GM23338 (cell line): ENCODE measurements at regions not wholly inside any gene's neighbourhood (a gene's known extent, or its start where the extent isn't known, plus 50 kb on each side); places are given as distances from the start of the nearest gene placed in this dataset.

Experiments used
- ATAC-seq: fragments of 200-7000 bp; cut with Tn5 transposase; 3 replicates; pipeline ENCODE4 v1.9.1; 2020
- DNase-seq: peaks from one replicate; pipeline ENCODE4 v3.0.0-alpha.2; 2015; ENCODE audit warnings: low spot score
- H2AFZ ChIP-seq: fragments of 200-600 bp; sonication (generic); 2 replicates; pipeline ENCODE4 v1.8.0; 2016; ENCODE audit warnings: antibody characterized with exemption, mild to moderate bottlenecking, moderate library complexity
- H3F3A ChIP-seq: fragments of 200-600 bp; sonication (generic); replicated peaks from 2 replicates; pipeline ENCODE4 v1.8.0; 2017; ENCODE audit warnings: antibody characterized with exemption, mixed run types, low read depth
- H3K27ac ChIP-seq: fragments of 200-600 bp; sonication (generic); 2 replicates; pipeline ENCODE4 v1.6.1; 2016; ENCODE audit warnings: low read depth
- H3K27me3 ChIP-seq: fragments of 200-600 bp; sonication (generic); 2 replicates; pipeline ENCODE4 v1.8.0; 2016; ENCODE audit warnings: mild to moderate bottlenecking, mixed run types, moderate library complexity; ENCODE audit not compliant: insufficient read depth
- H3K36me3 ChIP-seq: fragments of 200-600 bp; sonication (generic); 2 replicates; pipeline ENCODE4 v1.8.0; 2016; ENCODE audit warnings: mild to moderate bottlenecking; ENCODE audit not compliant: insufficient read depth
- H3K4me1 ChIP-seq: fragments of 200-600 bp; sonication (generic); 2 replicates; pipeline ENCODE4 v1.8.0; 2016; ENCODE audit warnings: mild to moderate bottlenecking, moderate library complexity; ENCODE audit not compliant: insufficient read depth
- H3K4me2 ChIP-seq: fragments of 200-600 bp; sonication (generic); 2 replicates; pipeline ENCODE4 v1.7.1; 2017; ENCODE audit warnings: mixed run types
- H3K4me3 ChIP-seq: fragments of 200-600 bp; sonication (generic); 2 replicates; pipeline ENCODE4 v1.6.1; 2016; ENCODE audit warnings: mixed run types
- H3K79me2 ChIP-seq: fragments of 200-600 bp; sonication (generic); replicated peaks from 2 replicates; pipeline ENCODE4 v1.8.0; 2017; ENCODE audit warnings: mild to moderate bottlenecking; ENCODE audit not compliant: insufficient read depth
- H3K9me2 ChIP-seq: fragments of 200-600 bp; sonication (generic); 2 replicates; pipeline ENCODE4 v1.8.0; 2017; ENCODE audit not compliant: insufficient read depth
- H4K20me1 ChIP-seq: fragments of 200-600 bp; sonication (generic); replicated peaks from 2 replicates; pipeline ENCODE4 v1.8.0; 2017; ENCODE audit warnings: mild to moderate bottlenecking; ENCODE audit not compliant: insufficient read depth
- H3K27ac Mint-ChIP-seq: 2 replicates; pipeline ENCODE4 v1.8.0; 2020; ENCODE audit warnings: inconsistent platforms, mild to moderate bottlenecking, moderate library complexity, mixed read lengths
- H3K27me3 Mint-ChIP-seq: 3 replicates; pipeline ENCODE4 v1.8.0; 2022; ENCODE audit warnings: low read depth, mild to moderate bottlenecking, moderate library complexity, mixed read lengths, inconsistent platforms; ENCODE audit not compliant: insufficient read depth, poor library complexity
- H3K36me3 Mint-ChIP-seq: 3 replicates; pipeline ENCODE4 v1.8.0; 2021; ENCODE audit warnings: low read depth, mild to moderate bottlenecking, inconsistent platforms, moderate library complexity, mixed read lengths
- H3K4me1 Mint-ChIP-seq: 3 replicates; pipeline ENCODE4 v1.8.0; 2020; ENCODE audit warnings: mild to moderate bottlenecking, inconsistent platforms, mixed read lengths
- H3K4me3 Mint-ChIP-seq: 3 replicates; pipeline ENCODE4 v1.8.0; 2021; ENCODE audit warnings: moderate library complexity, mild to moderate bottlenecking, inconsistent platforms, mixed read lengths
- H3K9me3 Mint-ChIP-seq: 3 replicates; pipeline ENCODE4 v1.8.0; 2020; ENCODE audit warnings: moderate library complexity, mild to moderate bottlenecking, inconsistent platforms, mixed read lengths
- EZH2 ChIP-seq: fragments of 200-600 bp; sonication (generic); IDR thresholded peaks from one replicate; pipeline ENCODE4 v1.8.0; 2017; ENCODE audit warnings: antibody characterized with exemption, mild to moderate bottlenecking, low read depth; ENCODE audit not compliant: unreplicated experiment
- NANOG ChIP-seq: IDR thresholded peaks from 2 replicates; pipeline ENCODE4 v1.6.1; 2016; ENCODE audit warnings: antibody characterized with exemption, borderline replicate concordance
- STAT1 ChIP-seq: IDR thresholded peaks from one replicate; pipeline ENCODE4 v1.6.1; 2016; ENCODE audit warnings: antibody characterized with exemption; ENCODE audit not compliant: unreplicated experiment
- ZNF114 ChIP-seq: fragments of 250-450 bp; sonication (Bioruptor Pico); IDR thresholded peaks from 2 replicates; pipeline ENCODE4 v1.5.0; 2020; ENCODE audit warnings: mild to moderate bottlenecking, moderate library complexity
- ZNF462 ChIP-seq: fragments of 250-450 bp; sonication (Bioruptor Pico); IDR thresholded peaks from 2 replicates; pipeline ENCODE4 v1.5.0; 2020; ENCODE audit warnings: mild to moderate bottlenecking, moderate library complexity

DNA sequence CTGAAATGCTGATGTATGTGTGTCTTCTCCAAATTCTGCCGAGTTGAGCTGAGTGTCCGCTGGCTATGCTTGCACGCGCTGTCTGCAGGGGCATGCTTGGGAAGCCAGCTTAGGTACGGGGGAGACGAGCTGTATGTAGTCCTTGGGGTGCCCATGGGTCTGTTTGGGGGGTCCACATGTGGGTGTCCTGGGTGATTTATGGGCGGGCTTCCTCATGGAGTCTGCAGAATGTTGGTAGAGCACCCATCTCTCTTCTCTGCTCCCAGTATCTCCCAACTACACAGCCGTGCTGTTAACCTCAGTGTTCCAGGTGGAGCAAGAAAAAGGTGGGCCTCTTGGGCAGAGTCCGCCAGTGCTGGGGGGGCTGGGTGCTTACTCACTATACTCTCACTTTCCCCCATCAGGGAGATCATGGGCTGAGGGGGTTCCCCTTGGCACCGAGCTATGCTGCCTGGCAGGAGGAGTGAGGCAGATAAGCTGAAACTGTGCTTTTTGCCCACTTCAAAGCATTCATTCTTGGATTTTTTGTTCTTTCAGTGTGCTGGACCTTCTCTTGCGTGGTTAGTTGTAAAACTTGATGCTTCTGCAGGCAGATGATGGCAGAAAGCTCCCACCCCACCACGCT is 128.2 kb upstream of the ALKAL2 start:
- Histone ChIP-seq H2AFZ (no peak overlapping the region), H3K4me1 (no peaks in the 10 kb centered on the region), H3K36me3 (no peaks in the 10 kb centered on the region), H3K79me2 (no peaks in the 10 kb centered on the region), H4K20me1 (no peaks in the 10 kb centered on the region), H3F3A (no peaks in the 10 kb centered on the region), H3K27ac (no peak overlapping the region), H3K9me2 (0 out of 2 replicates have a peak, but pooled peaks cover 3% of the 10 kb centered on the region), H3K27me3 (no peaks in the 10 kb centered on the region), H3K4me3 (no peak overlapping the region), H3K4me2 (no peak overlapping the region)
- no peak for TF ChIP-seq STAT1
- no peak for ATAC-seq
- Mint-ChIP-seq H3K36me3 (no peaks in the 10 kb centered on the region), H3K4me3 (no peak overlapping the region), H3K4me1 (no peaks in the 10 kb centered on the region), H3K27me3 (peaks cover 3% of the 10 kb centered on the region), H3K9me3 (no peaks in the 10 kb centered on the region), H3K27ac (no peak overlapping the region)
- no peak for DNase-seq

- peaks cover 6% of the 10 kb centered on the region; the same call in 2 of the 3 replicates for H3K4me1 Mint-ChIP-seq
- H3K27ac Mint-ChIP-seq = no peak overlapping the region
- TF ChIP-seq ZNF114 (CRISPR knock-in tag) = no peak
- TF ChIP-seq EZH2 = no peak
- no peak for TF ChIP-seq NANOG
- TF ChIP-seq ZNF462 = no peak
- no peak for TF ChIP-seq STAT1
- H3K27me3 ChIP-seq = no peaks in the 10 kb centered on the region
- H2AFZ ChIP-seq = no peak overlapping the region
- H3K36me3 ChIP-seq = no peaks in the 10 kb centered on the region
- peaks cover 7% of the 10 kb centered on the region for H3K27me3 Mint-ChIP-seq
- no peak for DNase-seq
- H3K4me2 ChIP-seq = no peak overlapping the region
- 0 out of 2 replicates have a peak, but pooled peaks cover 7% of the 10 kb centered on the region for H3K9me2 ChIP-seq
- no peak overlapping the region for H3K4me3 Mint-ChIP-seq
- no peaks in the 10 kb centered on the region for H4K20me1 ChIP-seq
- H3F3A ChIP-seq = no peaks in the 10 kb centered on the region
- no peaks in the 10 kb centered on the region for H3K79me2 ChIP-seq
- peaks cover 3% of the 10 kb centered on the region; the same call in 2 of the 3 replicates for H3K36me3 Mint-ChIP-seq
- ATAC-seq = no peak
- H3K27ac ChIP-seq = no peak overlapping the region
- peaks cover 5% of the 10 kb centered on the region for H3K9me3 Mint-ChIP-seq
- no peaks in the 10 kb centered on the region for H3K4me1 ChIP-seq
- no peak overlapping the region for H3K4me3 ChIP-seq
Observed at GRCh38 chr2:409523-409922, 121.6 kb upstream of the ALKAL2 start.
